Thyroid gland (tissue), 4 donors: ENCODE measurements at regions not wholly inside any gene's neighbourhood (a gene's known extent, or its start where the extent isn't known, plus 50 kb on each side); places are given as distances from the start of the nearest gene placed in this dataset.

ENCODE experiments used
- POLR2A ChIP-seq, 2 donors: fragments of 450-650 bp; IDR thresholded peaks; one replicate each; pipeline ENCODE4 v1.6.1; 2017; ENCODE audit warnings: antibody characterized with exemption in 2 of 2, mild to moderate bottlenecking in 2 of 2, moderate library complexity in 1 of 2
- TF ChIP-seq, protein P1 (sequence below), 6 experiments: fragments of 200-600 bp in 3 of 6; fragments of 450-650 bp in 3 of 6; sonication (generic) in 3 of 6; IDR thresholded peaks; one replicate each; pipeline ENCODE4 v1.5.1; 2016 to 2019; ENCODE audit warnings: antibody characterized with exemption in 6 of 6, mild to moderate bottlenecking in 2 of 6, inconsistent platforms in 1 of 6, moderate library complexity in 1 of 6

DNA sequence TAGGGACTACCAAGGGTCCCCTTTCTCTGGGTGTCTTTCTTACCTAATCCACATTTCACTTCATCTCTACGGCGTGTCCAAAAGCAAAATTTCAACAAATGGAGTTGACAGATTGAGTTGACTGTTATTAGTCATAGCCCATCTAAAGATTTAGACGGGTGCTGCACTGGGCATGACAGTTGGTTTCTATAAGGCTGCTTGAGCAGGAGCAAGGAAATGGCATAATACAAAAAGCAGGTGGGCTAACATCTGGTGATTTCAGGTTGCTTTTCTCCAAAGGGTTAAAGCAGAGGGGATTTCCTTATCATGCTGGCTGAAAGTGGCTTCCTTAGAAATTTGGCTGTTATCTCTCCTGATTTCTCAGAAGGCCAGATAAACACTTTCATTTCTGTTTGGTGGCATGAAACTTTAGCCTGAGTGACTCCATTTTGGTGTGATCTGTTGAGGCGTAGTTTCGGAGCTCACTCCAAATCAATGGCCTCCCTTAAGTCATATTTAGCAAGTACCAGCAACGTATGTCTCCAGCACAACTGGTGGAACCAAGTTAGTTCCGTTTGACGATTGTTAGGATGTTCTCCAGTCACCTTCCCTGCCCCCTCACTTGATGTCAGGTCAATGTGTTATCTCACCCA, 440.4 kb downstream of the FGF9 start:
- TF ChIP-seq, protein P1, sequence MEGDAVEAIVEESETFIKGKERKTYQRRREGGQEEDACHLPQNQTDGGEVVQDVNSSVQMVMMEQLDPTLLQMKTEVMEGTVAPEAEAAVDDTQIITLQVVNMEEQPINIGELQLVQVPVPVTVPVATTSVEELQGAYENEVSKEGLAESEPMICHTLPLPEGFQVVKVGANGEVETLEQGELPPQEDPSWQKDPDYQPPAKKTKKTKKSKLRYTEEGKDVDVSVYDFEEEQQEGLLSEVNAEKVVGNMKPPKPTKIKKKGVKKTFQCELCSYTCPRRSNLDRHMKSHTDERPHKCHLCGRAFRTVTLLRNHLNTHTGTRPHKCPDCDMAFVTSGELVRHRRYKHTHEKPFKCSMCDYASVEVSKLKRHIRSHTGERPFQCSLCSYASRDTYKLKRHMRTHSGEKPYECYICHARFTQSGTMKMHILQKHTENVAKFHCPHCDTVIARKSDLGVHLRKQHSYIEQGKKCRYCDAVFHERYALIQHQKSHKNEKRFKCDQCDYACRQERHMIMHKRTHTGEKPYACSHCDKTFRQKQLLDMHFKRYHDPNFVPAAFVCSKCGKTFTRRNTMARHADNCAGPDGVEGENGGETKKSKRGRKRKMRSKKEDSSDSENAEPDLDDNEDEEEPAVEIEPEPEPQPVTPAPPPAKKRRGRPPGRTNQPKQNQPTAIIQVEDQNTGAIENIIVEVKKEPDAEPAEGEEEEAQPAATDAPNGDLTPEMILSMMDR (IDR thresholded peaks at IDR 0.05): no peak
- TF ChIP-seq POLR2A (IDR thresholded peaks at IDR 0.05): no peak
